HG03378 (cell line): ENCODE measurements at regions not wholly inside any gene's neighbourhood (a gene's known extent, or its start where the extent isn't known, plus 50 kb on each side); places are given as distances from the start of the nearest gene placed in this dataset.
"Not testable (repeated sequence)": the region's sequence is repeated elsewhere in the genome, so short reads cannot be mapped to it uniquely, and the experiment has no call there.

Experiments
- ATAC-seq: cut with Tn5 transposase; IDR thresholded peaks from one replicate; pipeline ENCODE4 v1.9.1; 2021; ENCODE audit warnings: mild to moderate bottlenecking, moderate library complexity; ENCODE audit not compliant: unreplicated experiment

DNA sequence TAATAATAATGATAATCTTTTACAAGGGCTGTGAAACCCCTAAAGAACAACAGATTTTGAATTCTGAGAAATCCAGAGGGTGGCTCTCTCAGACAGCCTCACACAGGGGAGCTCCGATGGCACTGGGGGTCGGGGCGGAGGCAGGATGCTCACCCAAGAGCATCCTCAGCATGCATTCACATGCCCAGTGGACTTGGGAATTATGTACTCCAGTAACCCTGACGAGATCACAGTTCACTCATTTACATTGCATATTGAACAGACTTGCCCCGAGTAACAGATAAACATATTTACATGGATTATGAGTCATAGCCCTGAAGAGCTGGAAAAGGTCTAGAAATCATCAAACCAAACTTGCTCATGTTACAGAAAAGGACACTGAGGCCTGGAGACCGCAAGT is 482.7 kb upstream of the JARID2 start:
- ATAC-seq, result no peak

DNA sequence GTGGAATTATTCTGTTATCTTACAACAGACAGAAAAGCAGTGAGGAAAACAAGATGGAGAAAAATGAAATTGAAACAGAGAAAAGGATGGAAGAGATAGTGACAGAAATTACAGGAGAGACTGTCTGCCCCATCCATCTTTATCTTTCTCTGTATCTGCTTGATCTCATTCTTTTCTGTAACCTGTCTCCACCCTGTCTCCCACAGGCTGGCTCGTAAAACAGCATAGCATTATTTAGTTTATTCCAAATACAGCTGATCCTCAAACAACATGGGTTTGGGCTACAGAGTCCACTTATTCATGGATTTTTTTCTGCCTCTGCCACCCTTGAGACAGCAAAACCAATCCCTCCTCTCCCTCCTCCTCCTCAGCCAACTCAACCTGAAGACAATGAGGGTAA is 482.3 kb upstream of the JARID2 start:
- ATAC-seq, result no peak

DNA sequence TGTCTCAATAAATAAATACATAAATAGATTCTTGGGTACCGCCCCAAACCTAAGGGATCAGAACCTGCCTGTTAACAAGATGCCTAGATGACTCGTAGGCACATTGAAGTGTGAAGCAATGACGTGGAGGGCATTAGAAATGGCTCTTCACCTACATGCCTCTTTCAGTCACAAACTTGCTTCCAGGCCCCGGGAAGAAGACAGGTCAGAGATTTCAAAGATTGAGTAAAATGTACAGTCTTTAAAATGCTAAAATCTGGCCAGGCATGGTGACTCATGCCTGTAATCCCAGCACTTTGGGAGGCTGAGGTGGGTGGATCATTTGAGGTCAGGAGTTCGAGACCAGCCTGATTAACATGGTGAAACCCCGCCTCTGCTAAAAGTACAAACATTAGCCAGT is 480.8 kb upstream of the JARID2 start:
- no peak for ATAC-seq

DNA sequence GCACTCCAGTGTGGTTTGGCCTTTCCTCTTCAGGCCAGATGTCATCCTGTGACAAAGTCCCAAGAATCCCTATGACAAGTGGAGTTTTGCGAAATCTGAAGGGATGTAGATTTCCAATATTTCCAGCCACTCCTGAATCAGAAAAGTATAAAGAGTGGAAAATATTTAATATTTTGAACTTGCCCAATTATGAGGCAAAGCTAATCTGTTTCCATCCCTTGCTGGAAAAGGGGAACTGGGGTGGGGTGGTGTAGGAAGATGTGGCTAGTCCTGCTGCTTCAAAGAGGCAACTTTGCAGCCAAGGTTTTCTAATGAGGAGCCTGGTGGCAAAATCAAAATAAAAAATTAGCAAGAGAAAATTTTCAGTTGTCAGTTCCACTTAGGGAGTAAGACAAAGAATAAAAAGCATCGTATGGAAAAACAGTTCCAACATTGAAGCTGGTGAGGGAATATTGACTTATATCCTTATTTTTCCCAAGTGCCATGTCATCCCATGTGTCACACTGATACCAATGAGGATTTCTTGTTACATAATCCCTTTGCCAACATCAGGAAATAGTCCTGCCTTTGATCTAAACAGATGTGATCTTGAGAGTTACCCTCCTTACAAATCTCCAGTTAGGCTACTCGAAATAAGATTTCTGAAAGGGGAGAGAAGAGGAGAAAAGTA is 480.0 kb upstream of the JARID2 start:
- ATAC-seq, result no peak

DNA sequence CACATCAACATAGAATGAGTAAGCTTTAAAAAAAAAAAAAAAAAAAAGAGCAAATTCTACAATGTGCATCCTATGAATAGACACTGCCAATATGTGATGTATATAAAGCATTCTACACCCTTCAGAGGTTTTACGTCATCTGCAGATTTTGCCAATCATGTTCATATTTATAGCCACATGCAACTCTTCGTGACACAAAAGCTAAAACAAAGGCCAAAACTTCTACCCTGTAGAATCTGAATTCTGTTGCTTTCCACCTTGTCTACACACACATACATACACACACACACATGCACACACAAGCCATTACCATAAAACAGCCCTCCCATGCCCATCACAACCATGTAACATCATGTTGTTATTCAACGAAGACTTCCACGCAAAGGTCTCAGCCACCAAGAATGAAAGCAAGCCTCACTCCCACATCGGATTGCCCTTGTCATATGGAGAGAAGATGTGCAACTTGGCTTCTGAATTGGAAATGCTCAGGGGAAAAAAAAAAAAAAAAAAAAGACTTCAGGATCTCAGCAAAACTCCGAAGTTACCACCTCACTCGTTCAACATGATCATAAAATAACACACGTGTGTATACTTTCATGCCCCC is 479.4 kb upstream of the JARID2 start:
- no peak for ATAC-seq

GRCh38 chr6:14767226-14767625 is 478.6 kb upstream of the JARID2 start:
- ATAC-seq, result no peak

DNA sequence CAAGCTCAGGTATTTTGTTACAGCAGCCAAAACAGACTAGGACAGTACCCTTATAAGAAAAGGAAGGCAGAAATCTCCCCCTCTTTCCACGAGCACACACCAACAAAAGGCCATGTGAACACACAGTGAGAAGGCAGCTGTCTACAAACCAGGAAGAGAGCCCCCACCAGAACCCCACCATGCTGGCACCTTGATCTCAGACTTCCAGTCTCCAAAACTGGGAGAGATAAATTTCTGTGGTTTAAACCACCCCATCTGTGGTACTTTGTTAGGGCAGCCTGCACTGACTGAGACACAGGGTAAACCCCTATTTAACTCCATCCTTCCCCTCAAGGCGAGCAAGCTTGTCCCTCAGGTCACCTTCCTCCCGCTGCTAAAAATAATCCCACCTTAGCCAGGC is 475.8 kb upstream of the JARID2 start:
- no peak for ATAC-seq

DNA sequence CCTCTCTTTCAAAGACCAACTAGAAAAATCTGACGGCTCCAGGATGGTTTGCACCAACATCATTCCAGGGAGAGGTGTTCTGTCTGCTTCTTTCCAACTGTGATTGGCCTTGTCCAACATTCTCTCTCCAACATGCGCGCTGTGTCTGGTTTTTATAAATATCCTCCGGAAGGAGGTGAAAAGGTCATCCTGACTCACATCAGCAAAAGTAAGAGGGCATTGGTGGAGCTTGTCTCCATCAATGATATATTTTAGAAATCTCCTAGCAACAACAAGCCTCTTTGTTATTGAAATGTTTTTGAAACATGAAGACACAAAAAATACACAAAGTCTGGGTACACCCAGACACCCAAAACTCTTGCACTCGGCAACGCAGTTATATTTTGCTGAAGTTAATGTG is 475.3 kb upstream of the JARID2 start:
- no peak for ATAC-seq

GRCh38 chr6:14771016-14771415 is 474.9 kb upstream of the JARID2 start:
- no peak for ATAC-seq

- ATAC-seq, result no peak
These were observed 473.7 kb upstream of the JARID2 start for GRCh38 chr6:14772188-14772587.

- no peak for ATAC-seq
These were observed 470.3 kb upstream of the JARID2 start for GRCh38 chr6:14775528-14775927.

DNA sequence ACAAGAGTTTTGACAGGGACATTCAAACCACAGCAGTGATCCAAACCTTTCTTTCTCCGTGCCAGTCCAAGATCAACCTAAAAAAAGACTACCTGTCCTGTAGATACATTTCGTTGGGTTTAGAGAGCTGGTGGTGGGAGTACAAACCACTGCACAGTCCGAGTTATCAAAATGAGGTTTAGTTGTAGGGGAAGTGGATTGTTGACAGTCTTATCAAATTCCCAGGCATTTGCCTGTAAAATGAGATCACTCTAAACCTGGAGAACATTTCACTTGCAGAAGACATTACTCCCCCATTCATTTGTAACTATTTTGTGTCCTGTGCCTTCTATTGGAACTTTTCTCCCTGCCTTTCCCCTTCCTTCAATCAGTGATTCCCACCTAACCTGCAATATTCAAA is 469.6 kb upstream of the JARID2 start:
- ATAC-seq, result no peak

DNA sequence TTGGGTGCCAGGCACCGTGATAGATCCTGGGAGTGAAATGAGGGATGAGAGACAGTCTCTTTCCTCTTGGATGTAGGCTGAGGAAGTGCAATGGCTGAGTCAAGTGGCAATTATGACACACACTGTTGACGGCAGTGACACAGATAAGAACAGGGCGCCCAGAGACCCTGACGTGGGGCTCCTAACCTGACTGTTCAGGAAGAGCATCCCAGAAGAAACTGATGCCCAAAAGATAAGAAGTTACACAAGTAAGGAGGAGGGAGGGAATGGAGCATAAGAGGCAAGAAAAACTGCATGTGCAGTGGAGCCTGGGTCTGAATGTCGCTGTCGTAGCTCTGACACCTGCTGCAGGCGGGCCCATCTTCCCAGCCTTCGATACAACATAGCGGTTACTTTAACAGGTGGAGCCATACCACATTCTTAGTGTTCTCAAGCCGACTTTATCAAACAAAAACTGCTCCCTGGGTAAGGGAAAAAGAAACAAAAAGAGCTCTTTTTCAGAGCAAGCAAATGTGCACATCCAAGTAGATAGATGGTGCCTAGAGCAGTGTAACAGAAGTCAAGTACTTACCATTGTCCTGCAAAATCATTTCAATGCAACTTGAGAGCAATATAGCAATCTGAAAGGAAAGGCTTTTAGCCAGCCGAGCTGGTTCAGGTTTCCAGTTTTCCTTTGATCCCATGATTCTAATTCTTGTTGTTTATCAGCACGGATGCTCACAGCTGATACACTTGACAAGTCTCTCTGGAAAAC is 463.9 kb upstream of the JARID2 start:
- ATAC-seq, result no peak

- not testable (repeated sequence) for ATAC-seq
These were observed 462.9 kb upstream of the JARID2 start for GRCh38 chr6:14782921-14783464.

DNA sequence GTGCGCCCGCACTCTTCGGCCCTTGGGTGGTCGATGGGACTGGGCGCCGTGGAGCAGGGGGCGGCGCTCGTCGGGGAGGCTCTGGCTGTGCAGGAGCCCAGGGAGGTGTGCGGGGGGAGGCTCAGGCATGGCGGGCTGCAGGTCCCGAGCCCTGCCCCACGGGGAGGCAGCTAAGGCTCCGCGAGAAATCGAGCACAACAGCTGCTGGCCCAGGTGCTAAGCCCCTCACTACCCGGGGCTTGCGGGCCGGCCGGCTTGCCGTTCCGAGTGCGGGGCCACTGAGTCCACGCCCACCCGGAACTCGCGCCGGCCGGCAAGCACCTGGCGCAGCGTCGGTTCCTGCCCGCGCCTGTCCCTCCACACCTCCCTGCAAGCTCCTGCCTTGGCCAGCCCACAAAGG is 462.3 kb upstream of the JARID2 start:
- no peak for ATAC-seq

DNA sequence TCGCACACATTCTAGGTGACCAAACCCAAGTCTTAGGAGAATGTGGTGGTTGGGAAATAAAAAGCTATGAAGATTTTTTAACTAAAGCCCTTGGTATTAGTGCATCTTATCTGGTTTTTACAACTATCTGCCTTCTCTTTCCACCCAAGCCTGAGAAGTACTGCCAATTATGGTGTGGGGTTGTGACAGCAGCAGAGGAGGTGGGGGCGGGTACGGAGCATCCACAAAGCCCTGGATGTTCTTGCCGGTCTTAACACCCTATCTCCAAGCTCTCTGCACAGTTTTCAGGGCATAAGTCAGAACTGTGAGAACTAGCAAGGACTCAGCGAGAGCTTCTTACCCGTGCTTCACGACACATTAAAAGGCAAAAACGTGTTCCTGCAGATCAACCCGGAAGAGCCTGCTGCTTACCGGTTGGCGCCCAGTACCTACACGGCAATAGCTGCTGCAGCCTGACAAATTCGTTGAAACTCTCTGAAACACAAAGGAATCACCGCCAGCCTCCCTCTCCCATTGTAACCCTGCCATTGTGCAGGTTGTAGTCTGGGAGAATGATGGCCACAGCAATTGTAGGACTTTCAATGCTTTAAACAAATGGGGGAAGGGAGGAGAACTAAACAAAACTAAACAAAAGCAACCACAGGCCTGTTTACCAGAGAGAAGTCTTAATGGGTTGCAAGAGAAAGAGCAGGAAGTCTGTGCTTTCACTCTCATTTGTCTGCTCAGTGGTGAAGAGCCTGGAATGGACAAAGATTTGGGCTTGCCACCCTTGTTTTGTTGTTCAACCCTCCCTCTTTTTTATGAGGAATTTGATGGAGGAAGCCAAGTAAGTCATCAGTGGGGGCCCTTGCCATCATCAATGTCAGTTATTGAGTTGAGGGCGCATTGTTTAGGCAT is 461.0 kb upstream of the JARID2 start:
- no peak for ATAC-seq

GRCh38 chr6:14785493-14785790 is 460.4 kb upstream of the JARID2 start:
- ATAC-seq, result no peak

DNA sequence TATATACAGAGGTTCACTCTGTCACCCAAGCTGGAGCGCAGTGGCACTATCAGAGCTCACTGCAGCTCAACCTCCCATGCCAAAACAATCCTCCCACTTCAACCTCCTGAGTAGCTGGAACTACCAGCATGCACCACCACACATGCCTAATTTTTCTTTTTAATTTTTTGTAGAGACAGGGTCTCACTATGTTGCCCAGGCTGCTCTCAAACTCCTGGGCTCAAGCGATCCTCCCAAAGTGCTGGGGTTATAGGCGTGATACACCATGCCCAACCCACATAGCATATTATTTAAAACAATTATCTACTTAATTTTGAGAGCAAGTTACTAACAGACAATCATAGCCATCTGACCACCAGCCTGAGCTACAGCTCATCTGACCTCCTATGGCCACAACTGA is 459.9 kb upstream of the JARID2 start:
- ATAC-seq, result no peak

GRCh38 chr6:14786455-14786854 is 459.4 kb upstream of the JARID2 start:
- ATAC-seq, result no peak

DNA sequence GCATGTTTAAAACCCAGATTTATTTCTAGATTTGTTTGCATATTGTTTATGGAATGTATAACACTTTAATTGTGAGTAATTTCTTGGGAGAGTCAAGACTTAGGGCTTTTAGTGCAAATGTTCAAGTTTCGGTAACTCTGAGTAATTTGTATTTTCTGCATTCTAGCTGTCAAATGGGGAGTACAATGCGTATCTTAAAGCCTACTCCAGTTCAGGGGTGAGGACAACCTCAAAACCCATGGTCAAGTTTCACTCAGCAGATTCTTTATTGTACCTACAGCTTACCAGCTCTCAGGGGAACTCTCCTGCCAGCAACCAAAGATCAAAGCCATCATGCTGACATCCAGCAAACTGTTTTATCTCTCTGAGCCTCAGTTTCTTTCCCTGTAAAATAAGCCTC is 458.6 kb upstream of the JARID2 start:
- no peak for ATAC-seq

GRCh38 chr6:14787677-14788076 is 458.2 kb upstream of the JARID2 start:
- no peak for ATAC-seq
